Cardiac septum (tissue), 1 donor: ENCODE measurements at regions not wholly inside any gene's neighbourhood (a gene's known extent, or its start where the extent isn't known, plus 50 kb on each side); places are given as distances from the start of the nearest gene placed in this dataset. TPM values are rescaled to one million over a fixed set of nuclear protein-coding genes. Genes with fewer than 3 reads are reported as not detected.

Source experiments
- DNase-seq: peaks from one replicate; pipeline ENCODE4 v3.0.0-alpha.2; 2020; ENCODE audit warnings: low spot score
- intact Hi-C: fragments of 100-400 bp; cut with DNase I; formaldehyde crosslinking; loops from one replicate; pipeline ENCODE4 v1.14.0; 2022
- microRNA-seq: library from miRNA; unstranded; fragments of <30 nt; microRNA quantifications from one replicate; pipeline ENCODE4 v1.2.0, GENCODE V29; 2020
- donor health status: DM: no; HTN: no; CAD: no.

DNA sequence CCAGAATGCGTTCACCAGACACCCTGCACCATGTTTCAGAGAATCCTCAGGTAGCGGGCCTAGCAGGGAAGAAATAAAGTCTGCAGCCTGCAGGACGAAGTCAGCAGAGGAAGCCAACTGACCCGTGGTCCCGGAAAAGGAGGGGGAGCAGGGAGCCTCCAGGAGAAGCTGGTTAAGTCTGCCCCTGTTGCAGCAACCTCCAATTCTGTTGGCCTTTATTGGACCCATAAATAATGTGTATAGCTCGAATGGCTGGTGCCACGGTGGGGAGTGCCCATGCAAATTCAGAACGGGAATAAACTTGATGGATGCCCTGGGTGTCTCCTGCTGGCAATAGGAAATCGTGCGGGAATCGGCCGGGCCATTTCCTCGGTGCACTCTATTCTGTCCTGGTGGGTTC lies 254.1 kb downstream of the AJAP1 start:
- intact Hi-C loops: no loop called here
- DNase-seq: no peak

DNA sequence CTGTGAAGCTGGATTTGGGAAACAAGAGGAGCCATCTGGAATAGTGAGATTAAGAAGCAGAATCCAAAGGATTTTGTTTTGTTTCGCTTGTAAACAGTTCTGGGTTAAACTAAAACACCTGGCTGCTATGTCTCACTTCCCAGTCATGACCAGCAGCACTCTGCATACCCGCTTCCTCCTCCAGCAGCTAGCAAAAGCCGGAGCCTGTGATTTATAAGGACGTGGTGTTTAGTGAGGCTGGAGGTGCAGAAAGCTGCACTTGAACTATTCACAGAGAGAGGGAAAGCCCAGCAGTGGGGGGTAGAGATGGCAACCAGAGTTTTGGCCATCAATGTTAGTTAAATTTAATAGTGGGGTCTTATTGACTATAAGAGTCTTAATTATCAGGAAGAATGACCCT lies 240.2 kb downstream of the AJAP1 start:
- DNase-seq: no peak
- intact Hi-C loops: no loop called here

DNA sequence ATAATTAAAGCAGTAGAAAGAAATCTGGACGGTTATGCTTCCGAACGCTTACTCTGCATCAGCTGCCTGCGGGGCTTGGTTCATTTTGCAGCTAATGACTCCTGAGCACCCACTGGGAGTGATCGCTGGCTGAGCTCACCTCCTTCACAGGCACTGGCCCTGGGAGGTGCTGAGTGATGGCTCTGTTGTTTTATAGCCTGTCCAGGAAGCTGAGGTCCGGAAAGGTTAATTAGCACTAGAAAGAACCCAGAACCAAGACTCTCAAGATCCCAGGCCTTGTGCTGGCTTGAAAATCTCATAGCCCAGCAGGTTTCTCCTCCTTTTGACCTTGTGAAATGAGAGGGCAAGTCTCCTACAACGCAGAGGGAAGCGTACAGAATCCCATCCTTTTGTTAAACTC lies 226.2 kb downstream of the AJAP1 start:
- no peak for DNase-seq
- intact Hi-C loops: no loop called here

DNA sequence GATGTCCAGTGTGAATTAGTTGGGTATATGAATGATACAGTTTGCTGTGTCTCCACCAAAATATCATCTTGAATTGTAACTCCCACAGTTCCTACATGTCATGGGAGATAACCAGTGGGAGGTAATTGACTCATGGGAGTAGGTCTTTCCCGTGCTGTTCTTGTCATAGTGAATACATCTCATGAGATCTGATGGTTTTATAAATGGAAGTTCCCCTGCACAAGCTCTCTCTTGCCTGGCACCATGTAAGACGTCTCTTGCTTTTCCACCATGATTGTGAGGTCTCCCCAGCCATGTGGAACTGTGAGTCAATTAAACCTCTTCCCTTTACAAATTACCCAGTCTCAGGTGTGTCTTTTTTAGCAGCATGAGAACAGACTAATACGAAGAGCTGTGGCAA lies 223.0 kb downstream of the AJAP1 start:
- intact Hi-C loops: no loop called here
- DNase-seq: no peak

DNA sequence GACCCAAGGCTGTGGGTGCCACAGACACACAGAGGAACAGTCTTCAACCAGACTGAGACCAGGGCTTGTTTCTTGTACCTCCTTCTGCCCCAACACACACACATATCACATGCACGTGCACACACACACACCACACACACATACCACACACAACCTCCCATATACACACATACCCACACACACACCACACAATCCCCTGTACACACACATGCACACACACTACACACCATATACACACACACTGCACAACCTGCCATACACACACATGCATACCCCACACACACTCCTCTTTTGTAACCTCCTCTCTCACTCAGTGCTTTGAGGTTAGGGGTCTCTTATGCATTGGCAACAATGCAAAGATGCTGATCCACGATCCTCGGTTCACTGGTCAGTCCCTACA lies 217.0 kb downstream of the AJAP1 start:
- DNase-seq: no peak
- intact Hi-C loops: no loop called here

GRCh38 chr1:4868521-4868920 lies 214.1 kb downstream of the AJAP1 start:
- DNase-seq: no peak
- intact Hi-C loops: no loop called here

DNA sequence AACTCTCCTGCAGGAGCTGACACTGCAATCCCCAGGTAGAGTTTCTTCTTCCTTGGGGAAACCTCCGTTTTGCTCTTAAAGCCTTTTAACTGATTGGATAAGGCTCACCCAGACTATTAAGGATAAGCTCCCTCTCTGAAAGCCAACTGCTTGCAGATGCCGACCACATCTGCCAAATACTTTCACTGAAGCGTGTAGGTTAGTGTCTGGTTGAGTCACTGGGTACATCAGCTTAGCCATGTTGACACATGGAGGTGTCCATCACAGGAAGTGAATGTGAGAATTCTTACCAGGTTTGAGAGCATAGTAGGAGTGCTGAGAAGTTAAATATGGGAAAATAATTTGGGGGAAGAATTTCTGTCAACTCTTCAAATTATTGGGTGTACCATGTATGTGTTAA lies 202.0 kb downstream of the AJAP1 start:
- DNase-seq: no peak
- intact Hi-C loops: no loop called here

DNA sequence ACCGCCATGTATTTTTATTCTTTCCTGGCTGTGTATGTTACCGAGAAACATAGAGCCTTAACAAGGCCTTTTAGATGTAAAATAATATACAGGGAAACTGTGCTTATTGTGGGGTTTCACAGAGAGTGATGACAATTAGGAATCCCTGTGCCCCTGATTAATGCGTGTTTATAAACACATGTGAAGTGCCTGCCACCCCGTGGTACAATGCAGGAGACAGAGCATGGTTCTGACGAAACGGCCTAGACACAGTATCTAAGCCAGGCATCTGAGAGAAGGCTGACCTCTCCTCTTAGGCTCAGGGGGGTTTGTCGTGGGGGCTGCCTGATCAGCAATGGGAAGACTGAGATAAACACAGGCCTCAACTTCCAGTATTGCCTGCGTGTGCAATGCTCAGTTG lies 200.0 kb downstream of the AJAP1 start:
- intact Hi-C loops: no loop called here
- no peak for DNase-seq

- DNase-seq: no peak
- intact Hi-C loops: no loop called here
Measured at GRCh38 chr1:4853904-4854303, 199.5 kb downstream of the AJAP1 start.

DNA sequence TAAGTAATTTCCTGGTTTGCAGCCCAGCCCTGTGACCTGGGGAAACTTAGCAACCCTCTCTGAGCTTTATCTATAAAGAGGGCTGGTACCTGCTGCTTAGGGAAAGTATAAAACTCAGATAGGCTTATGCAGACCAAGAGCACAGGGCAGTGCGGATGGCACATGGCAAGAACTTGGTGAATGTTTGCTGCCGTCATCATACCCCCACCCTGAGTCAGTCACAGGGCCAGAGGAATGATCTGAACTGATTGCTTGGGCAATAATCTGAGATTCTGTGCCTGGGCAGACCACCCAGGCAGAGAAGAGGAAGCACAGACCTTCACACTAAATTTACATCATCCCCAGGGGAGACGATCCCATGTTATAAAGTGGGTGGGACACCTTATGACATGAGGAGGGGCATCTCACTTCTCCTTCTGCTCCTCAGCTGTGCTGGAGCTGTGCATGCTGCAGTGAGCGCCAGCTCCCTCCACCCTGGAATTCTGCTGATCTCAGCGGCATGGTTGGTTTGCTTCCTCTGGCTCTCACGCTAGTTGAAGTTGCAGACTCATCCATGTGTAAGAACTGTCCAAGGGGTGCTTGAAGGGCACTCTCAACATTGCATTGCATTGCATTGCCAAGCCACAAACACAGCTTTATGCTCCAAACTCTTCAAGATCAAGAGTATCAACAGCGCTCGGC lies 197.1 kb downstream of the AJAP1 start:
- intact Hi-C loops: no loop called here

DNA sequence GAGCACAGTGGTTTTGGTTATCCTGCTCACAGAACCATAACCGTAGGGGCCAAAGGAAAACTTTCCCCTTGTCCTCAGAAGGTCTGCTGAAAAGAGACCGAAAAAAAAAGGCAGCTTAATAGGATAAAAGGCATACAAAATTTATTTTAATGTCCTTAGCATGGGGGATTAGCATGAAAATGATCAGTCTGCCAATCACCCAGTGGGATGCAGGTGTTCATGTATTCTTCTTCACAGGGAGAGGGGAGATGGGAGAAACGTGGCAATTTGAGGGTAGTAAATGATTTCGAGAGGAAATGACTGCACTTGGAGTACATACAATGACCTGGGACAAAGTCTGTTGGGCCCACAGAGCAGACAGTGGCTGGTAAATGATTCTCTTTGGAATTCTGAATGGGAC lies 194.0 kb downstream of the AJAP1 start:
- intact Hi-C loops: no loop called here
- no peak for DNase-seq

More for the DNA sequence above, 197.1 kb downstream of the AJAP1 start:
- no peak for DNase-seq

DNA sequence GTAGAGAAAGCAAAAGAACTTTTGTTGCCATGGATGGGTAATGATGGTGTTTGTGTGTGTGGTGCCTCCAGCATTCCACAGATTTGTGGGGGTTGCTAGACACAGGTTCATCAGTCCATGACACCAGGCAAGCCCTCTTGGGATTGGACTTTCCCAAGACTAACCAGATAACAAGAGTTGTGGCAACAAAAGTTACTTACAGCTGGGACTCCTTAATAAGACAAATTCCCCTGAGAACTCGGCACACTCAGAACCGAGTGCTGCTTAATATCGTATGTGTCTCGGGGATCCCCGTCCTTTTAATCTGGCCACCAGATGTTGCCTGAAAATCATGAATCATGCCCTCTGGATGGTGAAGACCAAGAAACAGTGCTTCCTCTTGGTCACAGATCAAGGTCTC lies 193.3 kb downstream of the AJAP1 start:
- intact Hi-C loops: no loop called here
- DNase-seq: no peak

Small RNAs in the stretch of these regions (microRNA-seq; reads per million reads assigned to microRNA genes)
- gene MIR4417: not detected
